Neural cell (in vitro differentiated cells): ENCODE measurements at regions not wholly inside any gene's neighbourhood (a gene's known extent, or its start where the extent isn't known, plus 50 kb on each side); places are given as distances from the start of the nearest gene placed in this dataset.

Source experiments
- MXI1 ChIP-seq: fragments of 450-650 bp; conservative IDR thresholded peaks from 2 replicates; pipeline ENCODE4 v1.6.1; 2014; ENCODE audit warnings: antibody characterized with exemption, mild to moderate bottlenecking; ENCODE audit not compliant: poor library complexity, severe bottlenecking
- RAD21 ChIP-seq: fragments of 450-650 bp; conservative IDR thresholded peaks from 2 replicates; pipeline ENCODE4 v1.6.1; 2014; ENCODE audit warnings: antibody characterized with exemption, mild to moderate bottlenecking, moderate library complexity
- TAF1 ChIP-seq: IDR thresholded peaks from 2 replicates; pipeline ENCODE4 v1.6.1; 2012; ENCODE audit warnings: low read depth
- TF ChIP-seq, protein P1 (sequence below): fragments of 450-650 bp; IDR thresholded peaks from 2 replicates; pipeline ENCODE4 v1.5.1; 2014; ENCODE audit warnings: antibody characterized with exemption, mild to moderate bottlenecking, moderate library complexity; ENCODE audit not compliant: poor library complexity, severe bottlenecking

DNA sequence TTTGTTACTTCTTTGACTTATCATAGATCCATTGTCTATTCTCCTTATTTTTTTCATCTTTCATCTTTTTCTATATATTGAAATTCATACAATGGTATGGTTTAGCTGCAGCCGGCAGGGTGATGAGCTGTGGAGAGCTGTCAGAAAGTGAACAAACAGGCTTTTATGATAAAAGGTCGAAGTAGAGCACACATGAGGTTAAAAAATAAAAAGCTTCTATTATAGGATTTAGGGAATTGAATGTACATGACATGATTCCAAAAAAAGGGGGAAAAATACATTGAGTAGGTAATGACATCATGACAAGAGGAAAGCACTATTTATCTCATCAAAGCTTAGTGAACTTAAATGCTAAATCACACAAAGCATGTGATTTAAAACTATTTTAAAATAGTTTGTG is 884.8 kb downstream of the METTL15 start:
- TF ChIP-seq, protein P1, sequence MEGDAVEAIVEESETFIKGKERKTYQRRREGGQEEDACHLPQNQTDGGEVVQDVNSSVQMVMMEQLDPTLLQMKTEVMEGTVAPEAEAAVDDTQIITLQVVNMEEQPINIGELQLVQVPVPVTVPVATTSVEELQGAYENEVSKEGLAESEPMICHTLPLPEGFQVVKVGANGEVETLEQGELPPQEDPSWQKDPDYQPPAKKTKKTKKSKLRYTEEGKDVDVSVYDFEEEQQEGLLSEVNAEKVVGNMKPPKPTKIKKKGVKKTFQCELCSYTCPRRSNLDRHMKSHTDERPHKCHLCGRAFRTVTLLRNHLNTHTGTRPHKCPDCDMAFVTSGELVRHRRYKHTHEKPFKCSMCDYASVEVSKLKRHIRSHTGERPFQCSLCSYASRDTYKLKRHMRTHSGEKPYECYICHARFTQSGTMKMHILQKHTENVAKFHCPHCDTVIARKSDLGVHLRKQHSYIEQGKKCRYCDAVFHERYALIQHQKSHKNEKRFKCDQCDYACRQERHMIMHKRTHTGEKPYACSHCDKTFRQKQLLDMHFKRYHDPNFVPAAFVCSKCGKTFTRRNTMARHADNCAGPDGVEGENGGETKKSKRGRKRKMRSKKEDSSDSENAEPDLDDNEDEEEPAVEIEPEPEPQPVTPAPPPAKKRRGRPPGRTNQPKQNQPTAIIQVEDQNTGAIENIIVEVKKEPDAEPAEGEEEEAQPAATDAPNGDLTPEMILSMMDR, result no peak
- no peak for TF ChIP-seq RAD21
- no peak for TF ChIP-seq MXI1
- TF ChIP-seq TAF1, result no peak
